IMR-90 (cell line): ENCODE measurements at regions not wholly inside any gene's neighbourhood (a gene's known extent, or its start where the extent isn't known, plus 50 kb on each side); places are given as distances from the start of the nearest gene placed in this dataset.

ENCODE experiments used
- ATAC-seq: fragments of 200-7000 bp; cut with Tn5 transposase; 2 replicates; pipeline ENCODE4 v1.9.1; 2020; ENCODE audit warnings: low read depth, mild to moderate bottlenecking, moderate library complexity
- BruUV-seq: library from RNA; stranded (reverse); fragments of 400-500 nt; replicated peaks from 2 replicates; lab custom pipeline; 2021; lab: Mats Ljungman, UMichigan
- CTCF ChIA-PET: fragments of 300-600 bp; formaldehyde crosslinking; extraction: SDS; loops from one replicate; lab custom pipeline; 2021; ENCODE audit warnings: antibody characterized with exemption; lab: Yijun Ruan, JAX
- POLR2A ChIA-PET: fragments of 300-600 bp; sonication (Branson Sonifier 250); formaldehyde crosslinking; loops from one replicate; lab custom pipeline; 2022; ENCODE audit warnings: antibody characterized with exemption; ENCODE audit not compliant: unreplicated experiment; lab: Charles Lee
- DNase-seq: peaks from one replicate; pipeline ENCODE4 v3.0.0; 2013
- H2AFZ ChIP-seq: replicated peaks from 2 replicates; pipeline ENCODE3; 2013; ENCODE audit warnings: low read length, mild to moderate bottlenecking; ENCODE audit not compliant: poor library complexity
- H2AK5ac ChIP-seq: 2 replicates; pipeline ENCODE4 v1.6.1; 2013; ENCODE audit warnings: low read depth, low read length, inconsistent platforms
- H2AK9ac ChIP-seq: replicated peaks from 2 replicates; pipeline ENCODE3; 2013; ENCODE audit warnings: mild to moderate bottlenecking, low read depth, low read length, moderate library complexity; ENCODE audit not compliant: poor library complexity
- H2BK120ac ChIP-seq: 2 replicates; pipeline ENCODE4 v1.6.1; 2013; ENCODE audit warnings: low read depth, low read length, inconsistent platforms
- H2BK15ac ChIP-seq: 3 replicates; pipeline ENCODE4 v1.6.1; 2013; ENCODE audit warnings: low read depth, low read length, inconsistent platforms
- H2BK20ac ChIP-seq: 2 replicates; pipeline ENCODE4 v1.6.1; 2013; ENCODE audit warnings: low read depth, mild to moderate bottlenecking, inconsistent platforms, low read length, moderate library complexity
- H2BK5ac ChIP-seq: 2 replicates; pipeline ENCODE4 v1.6.1; 2013; ENCODE audit warnings: mild to moderate bottlenecking, low read depth, low read length, inconsistent platforms; ENCODE audit not compliant: poor library complexity, severe bottlenecking
- H3K14ac ChIP-seq: replicated peaks from 2 replicates; pipeline ENCODE4 v1.6.1; 2013; ENCODE audit warnings: low read depth, low read length, inconsistent platforms
- H3K18ac ChIP-seq: 2 replicates; pipeline ENCODE4 v1.6.1; 2013; ENCODE audit warnings: low read depth, low read length, control low read depth
- H3K23ac ChIP-seq: 2 replicates; pipeline ENCODE4 v1.6.1; 2013; ENCODE audit warnings: low read depth, low read length, inconsistent platforms
- H3K27ac ChIP-seq: 2 replicates; pipeline ENCODE4 v1.5.1; 2013; ENCODE audit warnings: mild to moderate bottlenecking, control low read depth, low read length; ENCODE audit not compliant: insufficient read depth
- H3K27me3 ChIP-seq: 2 replicates; pipeline ENCODE4 v1.6.1; 2013; ENCODE audit warnings: low read length; ENCODE audit not compliant: control insufficient read depth, insufficient read depth
- H3K36me3 ChIP-seq: 2 replicates; pipeline ENCODE4 v1.6.1; 2013; ENCODE audit warnings: low read length, mixed read lengths; ENCODE audit not compliant: control insufficient read depth, insufficient read depth
- H3K4ac ChIP-seq: 2 replicates; pipeline ENCODE4 v1.6.1; 2013; ENCODE audit warnings: low read depth, low read length, inconsistent platforms
- H3K4me1 ChIP-seq: 2 replicates; pipeline ENCODE4 v1.6.1; 2013; ENCODE audit warnings: low read length, mixed read lengths; ENCODE audit not compliant: control insufficient read depth, insufficient read depth
- H3K4me2 ChIP-seq: 2 replicates; pipeline ENCODE4 v1.6.1; 2013; ENCODE audit warnings: low read depth, mild to moderate bottlenecking, control low read depth, low read length, moderate library complexity
- H3K4me3 ChIP-seq: 2 replicates; pipeline ENCODE4 v1.5.1; 2013; ENCODE audit warnings: low read depth, mild to moderate bottlenecking, control low read depth, low read length, moderate library complexity; ENCODE audit not compliant: insufficient read depth
- H3K56ac ChIP-seq: 2 replicates; pipeline ENCODE4 v1.6.1; 2013; ENCODE audit warnings: low read length, inconsistent platforms; ENCODE audit not compliant: insufficient read depth; ENCODE audit errors: extremely low read depth
- H3K79me1 ChIP-seq, 2 experiments: 2 replicates each; pipeline ENCODE4 v1.6.1; 2013; ENCODE audit warnings: low read length in 2 of 2, inconsistent platforms in 1 of 2, low read depth in 1 of 2
- H3K9ac ChIP-seq: 2 replicates; pipeline ENCODE4 v1.6.1; 2013; ENCODE audit warnings: low read depth, low read length, control low read depth
- H3K9me1 ChIP-seq: 2 replicates; pipeline ENCODE4 v1.6.1; 2013; ENCODE audit warnings: low read length, inconsistent platforms; ENCODE audit not compliant: insufficient read depth
- H3K9me3 ChIP-seq: 2 replicates; pipeline ENCODE4 v1.6.1; 2013; ENCODE audit warnings: low read length; ENCODE audit not compliant: control insufficient read depth, insufficient read depth
- H4K20me1 ChIP-seq: 2 replicates; pipeline ENCODE4 v1.6.1; 2013; ENCODE audit warnings: low read length, inconsistent platforms; ENCODE audit not compliant: insufficient read depth
- H4K5ac ChIP-seq: 2 replicates; pipeline ENCODE4 v1.6.1; 2013; ENCODE audit warnings: mild to moderate bottlenecking, low read depth, low read length, control low read depth
- H4K8ac ChIP-seq, 2 experiments: 2 replicates each; pipeline ENCODE4 v1.6.1; 2013; ENCODE audit warnings: low read depth in 2 of 2, low read length in 2 of 2, control low read depth in 1 of 2, inconsistent platforms in 1 of 2
- H4K91ac ChIP-seq: 2 replicates; pipeline ENCODE4 v1.6.1; 2013; ENCODE audit warnings: low read depth, low read length, inconsistent platforms; ENCODE audit not compliant: insufficient read depth
- BHLHE40 ChIP-seq: fragments of 150-350 bp; IDR thresholded peaks from 2 replicates; pipeline ENCODE4 v1.6.1; 2016; ENCODE audit warnings: mild to moderate bottlenecking, low read depth, low read length
- CEBPB ChIP-seq: IDR thresholded peaks from 2 replicates; pipeline ENCODE4 v1.6.1; 2012; ENCODE audit warnings: low read depth, low read length, improper control_type of control experiment
- CHD1 ChIP-seq: IDR thresholded peaks from 2 replicates; pipeline ENCODE4 v1.6.1; 2012; ENCODE audit warnings: low read depth, low read length, improper control_type of control experiment
- FOS ChIP-seq: fragments of 150-350 bp; IDR thresholded peaks from 2 replicates; pipeline ENCODE4 v1.6.1; 2016; ENCODE audit warnings: low read depth, low read length
- MAFK ChIP-seq: IDR thresholded peaks from 2 replicates; pipeline ENCODE4 v1.6.1; 2012; ENCODE audit warnings: low read depth, low read length, improper control_type of control experiment
- MAZ ChIP-seq: IDR thresholded peaks from 2 replicates; pipeline ENCODE4 v1.6.1; 2012; ENCODE audit warnings: low read depth, mild to moderate bottlenecking, low read length, improper control_type of control experiment, moderate library complexity, borderline replicate concordance
- MXI1 ChIP-seq: IDR thresholded peaks from 2 replicates; pipeline ENCODE4 v1.6.1; 2012; ENCODE audit warnings: low read depth, mild to moderate bottlenecking, low read length, moderate library complexity, borderline replicate concordance
- NFE2L2 ChIP-seq: fragments of 150-350 bp; IDR thresholded peaks from 2 replicates; pipeline ENCODE4 v1.6.1; 2016; ENCODE audit warnings: low read depth, mild to moderate bottlenecking, low read length
- POLR2A ChIP-seq: IDR thresholded peaks from 2 replicates; pipeline ENCODE4 v1.6.1; 2012; ENCODE audit warnings: mild to moderate bottlenecking, low read depth, low read length
- RAD21 ChIP-seq: IDR thresholded peaks from 2 replicates; pipeline ENCODE4 v1.6.1; 2012; ENCODE audit warnings: low read length, improper control_type of control experiment
- RCOR1 ChIP-seq: IDR thresholded peaks from 2 replicates; pipeline ENCODE4 v1.6.1; 2012; ENCODE audit warnings: mild to moderate bottlenecking, low read length, improper control_type of control experiment; ENCODE audit not compliant: insufficient replicate concordance
- RFX5 ChIP-seq: IDR thresholded peaks from 2 replicates; pipeline ENCODE4 v1.8.0; 2012; ENCODE audit warnings: low read depth, mild to moderate bottlenecking, low read length, moderate library complexity
- SMC3 ChIP-seq: fragments of 150-350 bp; IDR thresholded peaks from 2 replicates; pipeline ENCODE4 v1.6.1; 2016; ENCODE audit warnings: low read depth, mild to moderate bottlenecking, antibody characterized with exemption, low read length, moderate library complexity
- WGBS, 2 experiments: methylation state at CpG; one replicate each; pipeline versions ENCODE4 v1.1.5 to v1.1.7; 2013; ENCODE audit warnings: missing lambda C conversion rate in 2 of 2; ENCODE audit not compliant: insufficient read length in 1 of 2; ENCODE audit errors: extremely low coverage in 2 of 2; 5-methylcytosine and 5-hydroxymethylcytosine counted together
- dilution Hi-C: fragments of 300-500 bp; cut with HindIII; formaldehyde crosslinking; loops from one replicate; pipeline ENCODE4 v1.14.3; 2018; ENCODE audit warnings: low sequenced_read_pairs; ENCODE audit not compliant: unreplicated experiment
- in situ Hi-C: fragments of 300-500 bp; cut with MboI; formaldehyde crosslinking; loops from 3 replicates; pipeline ENCODE4 v1.14.3; 2019; ENCODE audit warnings: low sequenced_read_pairs, inconsistent platforms, mixed read lengths
- intact Hi-C: fragments of 100-400 bp; cut with micrococcal nuclease; formaldehyde crosslinking; loops from 2 replicates; pipeline ENCODE4 v1.10.0; 2022
- TF ChIP-seq, protein P1 (sequence below): conservative IDR thresholded peaks from 2 replicates; pipeline ENCODE4 v1.5.1; 2012; ENCODE audit warnings: mild to moderate bottlenecking, low read depth, low read length, improper control_type of control experiment
- TF ChIP-seq, protein P2 (sequence below): fragments of 150-350 bp; IDR thresholded peaks from 2 replicates; pipeline ENCODE4 v1.6.1; 2016; ENCODE audit warnings: low read depth, mild to moderate bottlenecking, low read length, moderate library complexity, borderline replicate concordance
- TF ChIP-seq, protein P3 (sequence below): fragments of 150-350 bp; IDR thresholded peaks from 2 replicates; pipeline ENCODE4 v1.6.1; 2017; ENCODE audit warnings: mild to moderate bottlenecking, antibody characterized with exemption, low read length, low read depth

DNA sequence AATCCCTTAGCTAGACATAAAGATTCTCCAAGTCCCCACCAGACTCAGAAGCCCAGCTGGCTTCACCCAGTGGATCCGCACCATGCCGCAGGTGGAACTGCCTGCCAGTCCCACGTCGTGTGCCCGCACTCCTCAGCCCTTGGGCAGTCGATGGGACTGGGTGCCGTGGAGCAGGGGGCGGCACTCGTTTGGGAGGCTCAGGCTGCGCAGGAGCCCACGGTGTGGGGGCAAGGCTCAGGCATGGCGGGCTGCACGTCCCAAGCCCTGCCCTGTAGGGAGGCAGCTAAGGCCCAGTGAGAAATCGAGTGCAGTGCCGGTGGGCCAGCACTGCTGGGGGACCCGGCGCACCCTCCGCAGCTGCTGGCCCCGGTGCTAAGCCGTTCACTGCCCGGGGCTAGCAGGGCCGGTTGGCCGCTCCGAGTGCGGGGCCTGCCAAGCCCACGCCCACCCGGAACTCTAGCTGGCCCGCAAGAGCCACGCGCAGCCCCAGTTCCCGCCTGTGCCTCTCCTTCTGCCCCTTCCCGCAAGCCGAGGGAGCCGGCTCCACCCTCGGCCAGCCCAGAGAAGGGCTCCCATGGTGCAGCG is 95.9 kb upstream of the DTNBP1 start:
- no peaks in the 10 kb centered on the region for H3K27me3 ChIP-seq
- H3K4me3 ChIP-seq: no peak overlapping the region
- ChIA-PET CTCF (no interaction called here), POLR2A (no interaction called here)
- no peak overlapping the region for H3K4ac ChIP-seq
- H3K9me3 ChIP-seq: no peaks in the 10 kb centered on the region
- H3K9me1 ChIP-seq: no peaks in the 10 kb centered on the region
- H3K9ac ChIP-seq: no peak overlapping the region
- no peak overlapping the region for H3K18ac ChIP-seq
- H4K20me1 ChIP-seq: no peaks in the 10 kb centered on the region
- intact Hi-C loops (no loop called here), in situ Hi-C loops (no loop called here), dilution Hi-C loops (no loop called here)
- no peak overlapping the region for H4K8ac ChIP-seq
- ATAC-seq: no peak
- no peak overlapping the region for H4K5ac ChIP-seq
- H2BK15ac ChIP-seq: no peak overlapping the region
- 95% methylated on average over 22 of the region's 36 CpGs; no CpG with 5 or more reads in 1 of the 2 experiments for WGBS, 2 experiments
- no peak overlapping the region for H2AK9ac ChIP-seq
- TF ChIP-seq FOS: no peak
- no peak for TF ChIP-seq RAD21
- no peak for TF ChIP-seq MAFK
- no peak for TF ChIP-seq POLR2A
- TF ChIP-seq MXI1: no peak
- TF ChIP-seq, protein P1, sequence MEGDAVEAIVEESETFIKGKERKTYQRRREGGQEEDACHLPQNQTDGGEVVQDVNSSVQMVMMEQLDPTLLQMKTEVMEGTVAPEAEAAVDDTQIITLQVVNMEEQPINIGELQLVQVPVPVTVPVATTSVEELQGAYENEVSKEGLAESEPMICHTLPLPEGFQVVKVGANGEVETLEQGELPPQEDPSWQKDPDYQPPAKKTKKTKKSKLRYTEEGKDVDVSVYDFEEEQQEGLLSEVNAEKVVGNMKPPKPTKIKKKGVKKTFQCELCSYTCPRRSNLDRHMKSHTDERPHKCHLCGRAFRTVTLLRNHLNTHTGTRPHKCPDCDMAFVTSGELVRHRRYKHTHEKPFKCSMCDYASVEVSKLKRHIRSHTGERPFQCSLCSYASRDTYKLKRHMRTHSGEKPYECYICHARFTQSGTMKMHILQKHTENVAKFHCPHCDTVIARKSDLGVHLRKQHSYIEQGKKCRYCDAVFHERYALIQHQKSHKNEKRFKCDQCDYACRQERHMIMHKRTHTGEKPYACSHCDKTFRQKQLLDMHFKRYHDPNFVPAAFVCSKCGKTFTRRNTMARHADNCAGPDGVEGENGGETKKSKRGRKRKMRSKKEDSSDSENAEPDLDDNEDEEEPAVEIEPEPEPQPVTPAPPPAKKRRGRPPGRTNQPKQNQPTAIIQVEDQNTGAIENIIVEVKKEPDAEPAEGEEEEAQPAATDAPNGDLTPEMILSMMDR: no peak
- no peak for TF ChIP-seq SMC3
- no peak for TF ChIP-seq CEBPB
- no peak for TF ChIP-seq BHLHE40
- no peak for TF ChIP-seq CHD1
- no peak for TF ChIP-seq NFE2L2
- TF ChIP-seq RCOR1: no peak
- no peak for TF ChIP-seq MAZ
- TF ChIP-seq RFX5: no peak
- TF ChIP-seq, protein P2, sequence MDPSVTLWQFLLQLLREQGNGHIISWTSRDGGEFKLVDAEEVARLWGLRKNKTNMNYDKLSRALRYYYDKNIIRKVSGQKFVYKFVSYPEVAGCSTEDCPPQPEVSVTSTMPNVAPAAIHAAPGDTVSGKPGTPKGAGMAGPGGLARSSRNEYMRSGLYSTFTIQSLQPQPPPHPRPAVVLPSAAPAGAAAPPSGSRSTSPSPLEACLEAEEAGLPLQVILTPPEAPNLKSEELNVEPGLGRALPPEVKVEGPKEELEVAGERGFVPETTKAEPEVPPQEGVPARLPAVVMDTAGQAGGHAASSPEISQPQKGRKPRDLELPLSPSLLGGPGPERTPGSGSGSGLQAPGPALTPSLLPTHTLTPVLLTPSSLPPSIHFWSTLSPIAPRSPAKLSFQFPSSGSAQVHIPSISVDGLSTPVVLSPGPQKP: no peak
- TF ChIP-seq, protein P3, sequence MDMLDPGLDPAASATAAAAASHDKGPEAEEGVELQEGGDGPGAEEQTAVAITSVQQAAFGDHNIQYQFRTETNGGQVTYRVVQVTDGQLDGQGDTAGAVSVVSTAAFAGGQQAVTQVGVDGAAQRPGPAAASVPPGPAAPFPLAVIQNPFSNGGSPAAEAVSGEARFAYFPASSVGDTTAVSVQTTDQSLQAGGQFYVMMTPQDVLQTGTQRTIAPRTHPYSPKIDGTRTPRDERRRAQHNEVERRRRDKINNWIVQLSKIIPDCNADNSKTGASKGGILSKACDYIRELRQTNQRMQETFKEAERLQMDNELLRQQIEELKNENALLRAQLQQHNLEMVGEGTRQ: no peak
- H3K56ac ChIP-seq: no peak overlapping the region
- no TSS peak for BruUV-seq
- H2AK5ac ChIP-seq: no peak overlapping the region
- no peak overlapping the region for H3K14ac ChIP-seq
- no peak overlapping the region for H2BK120ac ChIP-seq
- H2AFZ ChIP-seq: no peak overlapping the region
- no peak overlapping the region for H3K4me2 ChIP-seq
- DNase-seq: no peak
- H3K23ac ChIP-seq: no peak overlapping the region
- H3K4me1 ChIP-seq: no peaks in the 10 kb centered on the region
- no peak overlapping the region for H2BK5ac ChIP-seq
- H4K91ac ChIP-seq: no peak overlapping the region
- no peak overlapping the region for H2BK20ac ChIP-seq
- no peaks in the 10 kb centered on the region for H3K36me3 ChIP-seq
- no peak overlapping the region for H3K27ac ChIP-seq
- no peaks in the 10 kb centered on the region for H3K79me1 ChIP-seq
